ENCODE measurements at regions not wholly inside any gene's neighbourhood (a gene's known extent, or its start where the extent isn't known, plus 50 kb on each side); places are given as distances from the start of the nearest gene placed in this dataset.

GRCh38 chr16:24478401-24478800 is 61.0 kb upstream of the RBBP6 start:
- peaks cover 10% of the 10 kb centered on the region; the same call in 1 of the 2 replicates for H3K9me3 ChIP-seq (ENCODE audit: low read length)
- DNase-seq (ENCODE audit: low spot score) (no peak), ATAC-seq (no peak), FAIRE-seq (no peak)
- no peak overlapping the region for H3K4me3 ChIP-seq (replicated peaks in 1 of 3; ENCODE audit: insufficient read depth in 1 of 3, low read depth in 2 of 3, low read length in 3 of 3)
- no peaks in the 10 kb centered on the region for H3K79me2 ChIP-seq (ENCODE audit: insufficient read depth, low read length)
- intact Hi-C loops (cut with micrococcal nuclease; ENCODE audit: unreplicated experiment) = no loop called here
- no peaks in the 10 kb centered on the region for H3K4me1 ChIP-seq (ENCODE audit: insufficient read depth, low read length)
- H3K36me3 ChIP-seq (replicated peaks in 1 of 2; ENCODE audit: control insufficient read depth in 1 of 2, insufficient read depth in 2 of 2, low read length in 2 of 2) = no peaks in the 10 kb centered on the region
- H2AFZ ChIP-seq (ENCODE audit: low read length) = no peak overlapping the region
- ChIA-PET POLR2A (no interaction called here), CTCF (ENCODE audit: low intra/inter-chr PET ratio, low total read pairs) (no interaction called here)
- H4K20me1 ChIP-seq (ENCODE audit: insufficient read depth, low read length) = no peaks in the 10 kb centered on the region
- H3K4me2 ChIP-seq (ENCODE audit: low read depth, low read length) = no peak overlapping the region
- WGBS (ENCODE audit: low lambda C conversion rate) = 21% methylated on average over 7 of the region's 7 CpGs
- no peak overlapping the region for H3K9ac ChIP-seq (ENCODE audit: insufficient read depth, low read depth, low read length)
- BruUV-seq (replicated peaks) = no TSS peak
- H3K27me3 ChIP-seq (ENCODE audit: control insufficient read depth in 1 of 2, insufficient read depth in 2 of 2, low read length in 2 of 2) = peaks cover 0 to 17% of the 10 kb centered on the region in 2 experiments; a peak in 2 of 5 replicates
- no peak overlapping the region for H3K27ac ChIP-seq (ENCODE audit: extremely low read length, insufficient read depth, low read length)
- in situ Hi-C loops (cut with HindIII; ENCODE audit: extremely low pct_ligation_motif_present, low pct_unique_long_range_greater_than_20kb) = no loop called here
- TF ChIP-seq ZNF446 (CRISPR knock-in tag; IDR thresholded peaks at IDR 0.05) = no peak
- TF ChIP-seq HMGA1 (CRISPR knock-in tag; conservative IDR thresholded peaks at IDR 0.05) = no peak
- TF ChIP-seq PRDM4 (CRISPR knock-in tag; IDR thresholded peaks at IDR 0.05; ENCODE audit: borderline replicate concordance) = no peak
- no peak for TF ChIP-seq SRSF9 (IDR thresholded peaks at IDR 0.05; ENCODE audit: borderline replicate concordance, insufficient read depth, low read depth, low read length, poor library complexity, severe bottlenecking)
- no peak for TF ChIP-seq ETV5 (CRISPR knock-in tag; IDR thresholded peaks at IDR 0.05; ENCODE audit: borderline replicate concordance)
- TF ChIP-seq ZNF580 (CRISPR knock-in tag; IDR thresholded peaks at IDR 0.05; ENCODE audit: borderline replicate concordance, low read depth) = no peak
- no peak for TF ChIP-seq ZNF18 (CRISPR knock-in tag; IDR thresholded peaks at IDR 0.05; ENCODE audit: insufficient replicate concordance)
- no peak for TF ChIP-seq ZNF740 (CRISPR knock-in tag; IDR thresholded peaks at IDR 0.05)
- TF ChIP-seq NFAT5 (CRISPR knock-in tag; IDR thresholded peaks at IDR 0.05) = no peak
- no peak for TF ChIP-seq ZGPAT (CRISPR knock-in tag; IDR thresholded peaks at IDR 0.05)
- TF ChIP-seq CCAR2 (optimal IDR thresholded peaks at IDR 0.05; ENCODE audit: low read depth, low read length) = no peak
- TF ChIP-seq FOXJ3 (CRISPR knock-in tag; IDR thresholded peaks at IDR 0.05; ENCODE audit: borderline replicate concordance) = no peak
- TF ChIP-seq MEIS2 (CRISPR knock-in tag; IDR thresholded peaks at IDR 0.05) = no peak
